AG20443 (cell line): ENCODE measurements at regions not wholly inside any gene's neighbourhood (a gene's known extent, or its start where the extent isn't known, plus 50 kb on each side); places are given as distances from the start of the nearest gene placed in this dataset.

ENCODE experiments used
- DNase-seq: peaks from one replicate; pipeline ENCODE4 v3.0.0; 2012; ENCODE audit warnings: low spot score, mixed read lengths

DNA sequence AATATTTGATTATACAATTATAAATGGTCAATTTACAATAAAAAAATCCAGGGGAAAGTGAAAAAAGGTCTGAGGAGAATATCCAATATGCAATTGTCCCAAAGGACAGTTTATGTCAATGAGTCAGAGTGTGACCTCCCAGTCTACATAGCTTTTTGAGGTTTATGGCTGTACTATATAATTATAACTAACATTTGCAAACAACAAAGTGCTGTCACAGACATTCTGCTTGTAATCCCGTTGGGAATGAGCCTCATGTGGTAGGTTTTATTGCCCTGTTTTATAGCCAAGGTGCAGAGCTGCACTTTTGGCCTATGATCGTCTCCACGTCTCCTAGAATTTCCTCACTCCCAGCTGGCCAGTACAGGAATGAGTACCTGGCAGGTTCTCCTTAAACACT is 103.8 kb downstream of the ADSS2 start:
- no peak for DNase-seq

DNA sequence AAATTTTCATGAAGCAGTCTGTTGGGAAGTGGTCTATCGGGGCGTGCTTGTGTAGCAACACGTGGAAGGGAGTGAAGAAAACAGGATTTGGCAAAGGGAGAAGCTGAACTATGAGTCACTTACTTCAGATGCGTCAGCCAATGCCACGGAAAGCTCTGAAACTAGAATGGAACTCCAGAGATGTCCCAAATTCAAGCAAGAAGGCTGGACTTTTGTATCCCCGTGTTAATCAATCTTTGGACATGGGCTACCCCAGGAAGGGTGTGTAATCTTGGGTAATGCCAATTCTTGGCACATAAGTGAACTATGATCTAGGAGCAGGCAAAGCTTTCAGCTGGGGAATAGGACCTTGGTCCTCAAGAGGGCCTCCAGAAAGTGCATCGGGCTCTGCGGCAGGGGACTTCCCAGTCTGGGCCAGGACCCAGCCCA is 102.6 kb downstream of the ADSS2 start:
- peak; percentile 91 for DNase-seq

DNA sequence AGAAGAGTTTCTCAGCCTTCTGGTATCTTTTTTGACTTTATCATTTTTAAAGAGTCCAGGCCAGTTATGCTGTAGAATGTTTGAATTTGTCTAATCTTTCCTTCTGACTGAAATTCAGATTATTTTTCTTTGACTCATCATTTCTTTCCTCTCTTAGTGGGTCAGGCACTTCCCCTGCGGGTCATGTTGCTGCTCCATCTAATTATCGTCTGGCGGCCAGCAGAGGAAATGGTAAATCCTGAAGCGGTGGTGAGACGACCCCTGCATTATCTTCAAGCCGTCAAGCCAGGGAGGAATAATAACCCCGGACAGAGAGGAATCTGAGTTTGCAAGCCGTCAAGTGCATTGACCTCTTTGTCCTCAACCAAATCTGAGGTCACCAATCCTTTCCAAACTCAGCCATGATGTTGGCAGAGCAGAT is 102.1 kb downstream of the ADSS2 start:
- DNase-seq: no peak

DNA sequence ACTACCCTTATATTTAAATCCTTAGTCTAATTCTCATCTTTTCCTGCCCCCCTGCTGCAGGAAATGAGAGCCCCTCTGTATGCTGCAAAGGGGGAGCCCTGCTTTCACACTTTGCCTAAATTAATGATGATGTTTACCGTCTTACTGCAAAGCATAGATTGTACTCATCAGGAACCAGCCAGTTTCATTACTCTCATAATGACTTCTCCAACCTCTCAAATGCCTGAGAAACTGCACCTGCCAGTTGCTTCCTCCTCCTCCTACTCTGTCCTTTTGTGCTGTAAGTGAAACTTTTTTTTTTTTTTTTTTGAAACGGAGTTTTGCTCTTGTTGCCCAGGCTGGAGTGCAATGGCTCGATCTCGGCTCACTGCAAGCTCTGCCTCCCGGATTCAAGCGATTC is 101.7 kb downstream of the ADSS2 start:
- DNase-seq: no peak

DNA sequence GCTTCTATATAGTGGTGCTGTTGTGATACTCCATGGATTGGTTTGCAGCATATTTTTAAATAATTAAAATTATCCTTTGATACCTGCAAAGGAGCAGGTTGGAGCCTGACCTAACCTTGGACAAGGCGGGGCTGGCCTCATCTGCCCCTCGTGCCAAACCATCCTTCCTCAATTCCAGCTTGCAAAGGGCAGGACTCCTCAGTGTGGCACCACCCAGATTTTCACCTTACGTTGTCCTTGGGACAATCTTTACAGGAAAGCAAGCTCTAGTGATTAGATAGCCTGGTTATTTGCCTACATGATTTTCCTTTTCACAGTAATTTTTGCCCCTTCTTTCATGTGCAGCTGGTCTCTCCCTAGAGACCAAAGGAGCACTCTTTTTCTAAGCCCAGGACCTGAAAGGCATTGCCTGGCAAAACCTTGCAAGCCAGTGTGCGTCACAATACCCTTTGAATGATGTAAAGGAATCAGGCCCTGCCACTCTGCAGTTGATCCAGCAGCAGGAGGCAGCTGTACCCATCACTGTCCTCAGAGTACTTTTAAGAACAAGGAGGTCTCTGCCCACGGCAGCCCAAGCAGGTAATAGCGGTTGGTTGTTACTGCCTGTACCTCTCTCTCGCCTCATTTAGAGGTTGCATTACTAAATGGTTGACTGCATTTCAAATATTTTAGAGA is 99.4 kb downstream of the ADSS2 start:
- DNase-seq: no peak

GRCh38 chr1:244353551-244354091 is 98.1 kb downstream of the ADSS2 start:
- DNase-seq: peak; percentile 94

DNA sequence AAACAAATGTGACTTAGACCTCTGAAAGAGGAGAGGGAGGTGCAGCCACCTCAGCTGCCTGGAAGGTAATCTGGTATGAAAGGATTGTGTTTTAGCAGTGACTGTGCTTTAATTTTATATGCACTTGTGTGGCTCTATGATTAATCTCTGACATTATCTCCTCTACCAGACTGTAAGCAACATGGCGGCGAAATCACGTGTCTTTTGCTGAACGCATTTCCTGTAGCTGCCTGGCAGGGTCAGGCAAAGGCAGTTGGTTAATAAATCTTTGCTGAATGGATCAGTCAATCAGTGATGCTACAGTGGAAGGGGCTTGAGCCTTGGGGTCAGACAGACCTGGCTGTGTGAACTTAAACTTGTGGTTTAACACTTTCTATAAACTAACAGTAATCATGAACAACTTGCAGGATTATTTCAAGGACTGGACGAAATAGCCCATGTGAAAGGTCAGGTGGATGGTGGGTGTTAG is 96.9 kb downstream of the ADSS2 start:
- no peak for DNase-seq

DNA sequence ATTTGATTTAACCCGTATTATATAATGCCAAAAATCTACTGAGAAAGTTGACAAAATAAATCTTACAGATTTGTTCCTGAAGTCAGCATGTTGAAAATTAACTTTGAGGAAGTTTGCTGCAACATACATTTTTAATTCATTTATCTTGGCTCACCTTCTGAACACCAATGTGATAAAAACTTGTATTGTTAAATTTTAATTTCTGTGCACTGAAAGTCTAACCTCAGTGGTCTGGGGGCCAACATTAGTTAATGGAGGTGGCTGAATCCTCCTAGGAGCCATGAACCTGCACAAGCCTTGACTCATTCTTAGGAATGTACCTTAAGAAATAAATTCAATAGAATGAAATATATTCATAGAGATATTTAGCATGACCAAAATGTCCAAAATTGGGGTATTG is 95.3 kb downstream of the ADSS2 start:
- DNase-seq: no peak
